Caco-2 (cell line): ENCODE measurements at regions not wholly inside any gene's neighbourhood (a gene's known extent, or its start where the extent isn't known, plus 50 kb on each side); places are given as distances from the start of the nearest gene placed in this dataset.
"Not testable (repeated sequence)": the region's sequence is repeated elsewhere in the genome, so short reads cannot be mapped to it uniquely, and the experiment has no call there.

Experiments used
- BruUV-seq: library from RNA; stranded (reverse); fragments of 400-500 nt; replicated peaks from 2 replicates; lab custom pipeline; 2021; lab: Mats Ljungman, UMichigan
- CTCF ChIA-PET: fragments of 300-600 bp; sonication (Branson Sonifier 250); formaldehyde crosslinking; loops from one replicate; lab custom pipeline; 2022; ENCODE audit warnings: antibody characterized with exemption; lab: Charles Lee
- POLR2A ChIA-PET: fragments of 300-600 bp; sonication (Branson Sonifier 250); formaldehyde crosslinking; loops from one replicate; lab custom pipeline; 2022; ENCODE audit warnings: antibody characterized with exemption; lab: Charles Lee
- DNase-seq, 2 experiments: peaks; one replicate each; pipeline versions ENCODE4 v3.0.0 to v3.0.0-alpha.2; 2020 to 2022
- H3K27me3 ChIP-seq: replicated peaks from 2 replicates; pipeline ENCODE4 v1.6.0; 2011; ENCODE audit warnings: low read length; ENCODE audit not compliant: control insufficient read depth, insufficient read depth
- H3K36me3 ChIP-seq: 2 replicates; pipeline ENCODE4 v1.5.1; 2011; ENCODE audit warnings: low read length; ENCODE audit not compliant: control insufficient read depth, insufficient read depth
- H3K4me1 ChIP-seq: fragments of 250-450 bp; sonication (Bioruptor Pico); 2 replicates; pipeline ENCODE4 v1.5.1; 2020; ENCODE audit warnings: mild to moderate bottlenecking
- H3K4me3 ChIP-seq: 2 replicates; pipeline ENCODE4 v1.5.1; 2011; ENCODE audit warnings: low read depth, mild to moderate bottlenecking, control low read depth, low read length
- H3K9me3 ChIP-seq: fragments of 250-450 bp; sonication (Bioruptor Pico); 2 replicates; pipeline ENCODE4 v1.5.1; 2020; ENCODE audit warnings: mild to moderate bottlenecking, moderate library complexity
- H3K27ac Mint-ChIP-seq: one replicate; pipeline ENCODE4 v1.8.0; 2022; ENCODE audit warnings: mixed read lengths; ENCODE audit not compliant: unreplicated experiment
- H3K27me3 Mint-ChIP-seq: one replicate; pipeline ENCODE4 v1.8.0; 2022; ENCODE audit warnings: mixed read lengths; ENCODE audit not compliant: insufficient read depth, unreplicated experiment
- H3K36me3 Mint-ChIP-seq: one replicate; pipeline ENCODE4 v1.8.0; 2022; ENCODE audit warnings: mild to moderate bottlenecking, mixed read lengths; ENCODE audit not compliant: insufficient read depth, unreplicated experiment
- H3K4me1 Mint-ChIP-seq: one replicate; pipeline ENCODE4 v1.8.0; 2022; ENCODE audit warnings: low read depth, mixed read lengths; ENCODE audit not compliant: unreplicated experiment
- H3K4me3 Mint-ChIP-seq: one replicate; pipeline ENCODE4 v1.8.0; 2022; ENCODE audit warnings: mild to moderate bottlenecking, moderate library complexity, mixed read lengths; ENCODE audit not compliant: unreplicated experiment
- H3K9me3 Mint-ChIP-seq: one replicate; pipeline ENCODE4 v1.8.0; 2022; ENCODE audit warnings: mixed read lengths; ENCODE audit not compliant: unreplicated experiment
- intact Hi-C: fragments of 100-400 bp; cut with micrococcal nuclease; formaldehyde crosslinking; loops from one replicate; pipeline ENCODE4 v1.10.0; 2022; ENCODE audit not compliant: unreplicated experiment
- TF ChIP-seq, protein P1 (sequence below), 2 experiments: fragments of 200-600 bp in 1 of 2; IDR thresholded peaks; 1 replicate in 1 of 2; 2 replicates in 1 of 2; pipeline versions ENCODE4 v1.5.1 to v1.8.0; 2011 to 2022; ENCODE audit warnings: antibody characterized with exemption in 1 of 2, control low read depth in 1 of 2, inconsistent platforms in 1 of 2, low read depth in 1 of 2, low read length in 1 of 2, mild to moderate bottlenecking in 1 of 2, moderate library complexity in 1 of 2; ENCODE audit not compliant: insufficient read depth in 1 of 2, severe bottlenecking in 1 of 2, unreplicated experiment in 1 of 2

DNA sequence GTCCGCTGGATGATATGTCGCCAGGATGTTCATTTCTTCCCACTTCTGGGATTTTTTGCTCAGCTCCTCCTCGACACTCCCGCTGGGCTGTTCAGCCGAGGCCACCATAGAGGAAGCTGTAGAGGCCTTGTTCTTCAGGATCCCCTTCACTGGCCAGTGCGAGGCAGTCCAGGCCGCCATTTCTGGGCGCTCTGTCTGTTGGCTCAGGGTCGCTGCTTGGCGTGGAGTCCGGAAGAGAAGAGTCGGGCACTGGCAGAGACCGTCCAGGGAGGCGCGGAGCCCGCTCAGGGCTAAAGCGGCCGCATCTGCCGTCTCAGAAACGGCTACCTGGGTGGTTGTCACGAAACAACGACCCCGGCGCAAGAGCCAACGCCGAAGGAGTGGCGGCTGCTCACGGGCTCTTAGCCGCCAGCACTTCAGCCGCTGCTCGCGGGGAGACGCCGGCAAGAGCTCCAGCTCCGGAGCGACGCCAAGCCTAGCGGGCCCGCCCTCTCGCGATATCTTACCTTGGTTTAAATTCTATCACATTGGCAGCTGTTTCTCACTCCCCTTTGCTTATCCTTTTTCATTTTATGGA, 2395.9 kb upstream of the PCDH20 start:
- DNase-seq, H3K4me1 ChIP-seq, H3K27me3 Mint-ChIP-seq, H3K9me3 Mint-ChIP-seq, H3K9me3 ChIP-seq, H3K27me3 ChIP-seq, POLR2A ChIA-PET, H3K36me3 ChIP-seq, H3K4me3 ChIP-seq, H3K4me1 Mint-ChIP-seq, H3K36me3 Mint-ChIP-seq, H3K27ac Mint-ChIP-seq, BruUV-seq, intact Hi-C loops, CTCF ChIA-PET, H3K4me3 Mint-ChIP-seq: not testable (repeated sequence)

DNA sequence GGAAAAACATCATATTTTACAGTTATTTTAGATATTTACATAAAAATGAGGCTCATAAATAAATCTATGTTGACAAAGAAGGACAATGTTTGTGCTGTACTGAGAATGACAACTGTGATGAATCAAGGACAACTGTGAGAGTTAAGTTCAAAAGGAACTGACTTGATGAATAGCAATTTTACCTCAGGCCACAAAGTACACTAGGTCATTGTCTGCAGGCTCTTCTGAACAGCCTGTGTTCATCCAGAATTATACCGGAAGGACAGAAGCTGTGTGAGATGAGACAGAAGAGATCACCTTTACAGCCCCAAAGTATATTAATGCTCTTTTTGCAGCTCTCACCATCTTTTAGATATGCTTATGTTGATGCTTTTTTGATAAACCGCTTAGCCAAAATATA, 2375.5 kb upstream of the PCDH20 start:
- H3K4me3 ChIP-seq, BruUV-seq, H3K36me3 Mint-ChIP-seq, DNase-seq, H3K4me1 Mint-ChIP-seq, H3K9me3 ChIP-seq, H3K9me3 Mint-ChIP-seq, H3K4me1 ChIP-seq, H3K27ac Mint-ChIP-seq, H3K4me3 Mint-ChIP-seq, intact Hi-C loops, POLR2A ChIA-PET, H3K36me3 ChIP-seq, CTCF ChIA-PET, H3K27me3 Mint-ChIP-seq, H3K27me3 ChIP-seq: not testable (repeated sequence)

DNA sequence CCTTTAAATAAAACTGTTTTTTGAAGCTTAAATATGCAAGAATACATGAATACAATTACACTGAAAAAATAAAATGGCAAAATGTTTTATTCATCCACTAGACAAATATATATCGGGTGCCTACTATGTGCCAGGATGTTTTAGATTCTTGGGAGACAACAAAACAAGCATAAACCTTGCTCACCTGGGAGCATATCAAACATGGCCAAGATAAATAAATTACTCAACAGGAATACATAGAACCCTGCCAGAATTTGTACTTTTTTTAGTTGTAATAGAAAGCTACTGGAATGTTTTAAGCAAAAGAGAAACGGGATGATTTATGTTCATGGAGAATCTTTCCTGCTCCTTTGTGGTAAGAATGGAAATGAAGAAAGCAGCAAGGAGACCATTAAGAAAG, 2358.5 kb upstream of the PCDH20 start:
- no peak overlapping the region for H3K4me3 Mint-ChIP-seq
- H3K27me3 ChIP-seq, result no peaks in the 10 kb centered on the region
- TF ChIP-seq, protein P1, sequence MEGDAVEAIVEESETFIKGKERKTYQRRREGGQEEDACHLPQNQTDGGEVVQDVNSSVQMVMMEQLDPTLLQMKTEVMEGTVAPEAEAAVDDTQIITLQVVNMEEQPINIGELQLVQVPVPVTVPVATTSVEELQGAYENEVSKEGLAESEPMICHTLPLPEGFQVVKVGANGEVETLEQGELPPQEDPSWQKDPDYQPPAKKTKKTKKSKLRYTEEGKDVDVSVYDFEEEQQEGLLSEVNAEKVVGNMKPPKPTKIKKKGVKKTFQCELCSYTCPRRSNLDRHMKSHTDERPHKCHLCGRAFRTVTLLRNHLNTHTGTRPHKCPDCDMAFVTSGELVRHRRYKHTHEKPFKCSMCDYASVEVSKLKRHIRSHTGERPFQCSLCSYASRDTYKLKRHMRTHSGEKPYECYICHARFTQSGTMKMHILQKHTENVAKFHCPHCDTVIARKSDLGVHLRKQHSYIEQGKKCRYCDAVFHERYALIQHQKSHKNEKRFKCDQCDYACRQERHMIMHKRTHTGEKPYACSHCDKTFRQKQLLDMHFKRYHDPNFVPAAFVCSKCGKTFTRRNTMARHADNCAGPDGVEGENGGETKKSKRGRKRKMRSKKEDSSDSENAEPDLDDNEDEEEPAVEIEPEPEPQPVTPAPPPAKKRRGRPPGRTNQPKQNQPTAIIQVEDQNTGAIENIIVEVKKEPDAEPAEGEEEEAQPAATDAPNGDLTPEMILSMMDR (IDR thresholded peaks at IDR 0.05; ENCODE audit: insufficient read depth in 1 of 2, low read depth in 1 of 2, low read length in 1 of 2, severe bottlenecking in 1 of 2, unreplicated experiment in 1 of 2), result no peak
- DNase-seq, result no peak
- no peaks in the 10 kb centered on the region for H3K9me3 Mint-ChIP-seq
- no peaks in the 10 kb centered on the region for H3K4me1 Mint-ChIP-seq
- BruUV-seq, result no TSS peak
- no peaks in the 10 kb centered on the region for H3K36me3 ChIP-seq
- H3K36me3 Mint-ChIP-seq, result no peaks in the 10 kb centered on the region
- POLR2A ChIA-PET, result no interaction called here
- H3K9me3 ChIP-seq, result no peaks in the 10 kb centered on the region
- no peak overlapping the region for H3K4me3 ChIP-seq
- no peaks in the 10 kb centered on the region for H3K4me1 ChIP-seq
- no peaks in the 10 kb centered on the region for H3K27me3 Mint-ChIP-seq
- intact Hi-C loops, result no loop called here
- no peak overlapping the region for H3K27ac Mint-ChIP-seq
- CTCF ChIA-PET, result no interaction called here

DNA sequence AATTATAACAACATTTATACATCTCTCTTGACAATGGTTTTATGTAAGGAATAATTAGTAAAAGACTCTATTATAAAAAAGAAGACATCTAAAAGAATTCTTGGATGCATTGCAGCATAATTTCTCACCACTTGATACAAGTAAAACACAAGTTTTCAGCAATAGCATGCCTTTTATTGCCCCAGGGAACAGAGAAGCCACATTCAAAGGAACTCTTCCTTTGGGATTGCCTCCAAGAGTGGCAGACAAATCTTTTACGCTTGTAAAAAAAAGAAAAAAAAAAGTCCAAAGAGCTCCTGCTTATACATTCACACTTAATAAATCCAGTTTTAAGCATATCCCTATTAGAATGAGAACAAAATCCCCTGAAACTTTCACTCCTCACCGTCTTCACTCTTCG, 2357.8 kb upstream of the PCDH20 start:
- no TSS peak for BruUV-seq
- TF ChIP-seq, protein P1 (IDR thresholded peaks at IDR 0.05; ENCODE audit: insufficient read depth in 1 of 2, low read depth in 1 of 2, low read length in 1 of 2, severe bottlenecking in 1 of 2, unreplicated experiment in 1 of 2), result no peak
- no peak for DNase-seq

DNA sequence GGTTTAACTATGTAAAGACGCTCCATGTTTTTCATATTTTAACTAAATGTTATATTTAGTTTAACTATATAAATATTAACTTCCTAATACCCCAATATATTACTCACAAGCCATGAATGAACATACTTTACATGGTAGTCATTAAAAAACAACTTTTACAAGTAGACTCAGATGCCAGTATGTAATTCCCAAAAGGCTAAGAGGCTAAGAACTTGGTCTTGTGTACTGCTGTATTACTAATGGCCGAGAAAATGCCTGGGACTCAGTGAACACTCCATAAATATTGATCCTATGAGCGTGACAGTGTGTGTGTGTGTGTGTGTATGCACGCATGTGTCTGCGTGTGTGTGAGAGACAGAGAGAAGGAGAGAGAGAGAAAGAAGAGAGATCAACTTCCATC, 2342.0 kb upstream of the PCDH20 start:
- H3K27me3 Mint-ChIP-seq, H3K4me1 Mint-ChIP-seq, H3K9me3 Mint-ChIP-seq, BruUV-seq, H3K4me3 ChIP-seq, H3K36me3 Mint-ChIP-seq, intact Hi-C loops, H3K27ac Mint-ChIP-seq, H3K4me3 Mint-ChIP-seq, H3K9me3 ChIP-seq, H3K27me3 ChIP-seq, CTCF ChIA-PET, DNase-seq, H3K36me3 ChIP-seq, H3K4me1 ChIP-seq, POLR2A ChIA-PET: not testable (repeated sequence)

More for the DNA sequence above, 2357.8 kb upstream of the PCDH20 start:
- no peaks in the 10 kb centered on the region for H3K27me3 Mint-ChIP-seq
- H3K4me1 Mint-ChIP-seq, result no peaks in the 10 kb centered on the region
- H3K4me3 Mint-ChIP-seq, result no peak overlapping the region
- H3K36me3 ChIP-seq, result no peaks in the 10 kb centered on the region
- H3K4me1 ChIP-seq, result no peaks in the 10 kb centered on the region
- no peak overlapping the region for H3K4me3 ChIP-seq
- intact Hi-C loops, result no loop called here
- ChIA-PET POLR2A (no interaction called here), CTCF (no interaction called here)
- H3K9me3 Mint-ChIP-seq, result no peaks in the 10 kb centered on the region
- H3K27me3 ChIP-seq, result no peaks in the 10 kb centered on the region
- H3K9me3 ChIP-seq, result no peaks in the 10 kb centered on the region
- no peak overlapping the region for H3K27ac Mint-ChIP-seq
- no peaks in the 10 kb centered on the region for H3K36me3 Mint-ChIP-seq

DNA sequence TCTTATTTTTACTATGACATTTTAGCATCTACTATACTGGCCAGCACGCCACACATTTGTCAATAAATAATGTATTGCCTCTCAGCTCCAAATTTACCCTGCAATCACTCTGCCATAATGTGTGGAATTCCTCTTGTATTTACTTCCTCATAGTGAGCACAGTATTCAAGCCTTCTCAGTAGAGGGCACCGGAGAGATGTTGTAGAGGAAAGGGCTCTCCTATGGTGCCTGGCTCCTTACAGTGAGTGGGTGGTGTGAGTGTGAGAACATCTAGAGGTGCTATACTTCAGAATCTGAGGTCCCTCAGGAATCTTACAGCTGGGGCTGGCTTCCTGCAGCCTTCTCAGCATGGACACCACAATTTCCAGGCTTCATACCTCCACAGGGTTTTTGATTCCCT, 2334.2 kb upstream of the PCDH20 start:
- H3K36me3 ChIP-seq, H3K27me3 ChIP-seq, H3K36me3 Mint-ChIP-seq, H3K4me3 ChIP-seq, DNase-seq, H3K4me1 ChIP-seq, H3K4me3 Mint-ChIP-seq, H3K27ac Mint-ChIP-seq, BruUV-seq, H3K4me1 Mint-ChIP-seq, CTCF ChIA-PET, H3K9me3 ChIP-seq, H3K27me3 Mint-ChIP-seq, intact Hi-C loops, POLR2A ChIA-PET, H3K9me3 Mint-ChIP-seq: not testable (repeated sequence)
